Effector memory CD4-positive, alpha-beta T cell (primary cell): ENCODE measurements at regions not wholly inside any gene's neighbourhood (a gene's known extent, or its start where the extent isn't known, plus 50 kb on each side); places are given as distances from the start of the nearest gene placed in this dataset.

Source experiments
- DNase-seq, 3 donors: peaks; one replicate each; pipeline ENCODE4 v3.0.0-alpha.2; 2020
- H3K27ac ChIP-seq: 2 replicates; pipeline ENCODE4 v1.7.0; 2013; ENCODE audit warnings: mild to moderate bottlenecking, low read length, moderate library complexity; ENCODE audit not compliant: insufficient read depth, poor library complexity, severe bottlenecking
- H3K27me3 ChIP-seq: replicated peaks from 2 replicates; pipeline ENCODE4 v1.7.0; 2013; ENCODE audit warnings: mild to moderate bottlenecking, low read length; ENCODE audit not compliant: insufficient read depth, control insufficient read depth, poor library complexity, severe bottlenecking
- H3K36me3 ChIP-seq: 2 replicates; pipeline ENCODE4 v1.7.0; 2013; ENCODE audit warnings: mild to moderate bottlenecking, low read length, moderate library complexity; ENCODE audit not compliant: control insufficient read depth, insufficient read depth
- H3K4me1 ChIP-seq: 2 replicates; pipeline ENCODE4 v1.7.0; 2013; ENCODE audit warnings: low read length, mild to moderate bottlenecking; ENCODE audit not compliant: control insufficient read depth, insufficient read depth, poor library complexity, severe bottlenecking
- H3K4me3 ChIP-seq: 2 replicates; pipeline ENCODE4 v1.7.0; 2013; ENCODE audit warnings: low read length, low read depth, mild to moderate bottlenecking; ENCODE audit not compliant: insufficient read depth, poor library complexity, severe bottlenecking
- H3K9me3 ChIP-seq: 2 replicates; pipeline ENCODE4 v1.7.0; 2013; ENCODE audit warnings: mild to moderate bottlenecking, low read length, moderate library complexity; ENCODE audit not compliant: control insufficient read depth

DNA sequence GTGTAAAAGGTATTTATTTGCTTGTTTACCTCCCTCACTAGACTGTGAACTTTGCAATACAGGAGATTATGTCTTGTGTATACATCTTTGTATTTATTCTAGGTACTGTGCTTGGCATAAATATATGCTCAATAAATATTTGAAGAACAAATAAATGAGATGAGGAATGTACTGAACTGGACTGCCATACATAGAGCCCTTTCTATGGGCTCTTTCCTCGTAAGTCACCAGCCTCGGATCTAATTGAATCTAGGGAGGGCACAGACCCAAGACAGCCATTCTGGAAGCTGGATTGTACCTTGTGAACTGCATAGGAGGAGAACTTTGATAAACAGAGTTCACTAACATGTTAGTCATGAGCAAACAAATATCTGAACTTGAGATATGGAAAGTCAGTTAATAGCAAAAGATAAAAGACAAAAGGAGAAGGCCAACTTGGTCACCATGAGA lies 503.9 kb downstream of the INSC start:
- Histone ChIP-seq H3K4me1 (no peaks in the 10 kb centered on the region), H3K4me3 (no peak overlapping the region), H3K36me3 (no peaks in the 10 kb centered on the region), H3K27ac (no peak overlapping the region), H3K9me3 (no peaks in the 10 kb centered on the region), H3K27me3 (no peaks in the 10 kb centered on the region)
- DNase-seq = no peak

DNA sequence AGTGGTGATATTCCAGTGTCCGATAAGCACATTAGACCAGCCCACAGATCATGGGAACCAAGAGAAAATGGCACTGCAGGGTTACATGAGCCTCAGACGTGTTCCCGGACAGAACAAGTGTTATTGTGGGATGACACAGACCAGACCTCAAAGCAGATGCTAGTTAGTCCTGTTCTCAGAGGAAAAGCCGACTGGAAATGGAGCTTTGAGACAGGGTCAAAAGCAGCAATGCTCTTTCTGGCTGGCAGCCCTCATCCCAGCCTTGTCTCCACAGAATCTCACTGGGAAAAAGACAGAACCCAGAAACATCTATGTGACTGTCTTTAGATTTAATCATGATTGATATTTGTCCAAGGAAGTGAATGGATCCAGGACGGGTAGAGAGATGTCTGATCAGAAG lies 506.8 kb downstream of the INSC start:
- DNase-seq = no peak
- no peak overlapping the region for H3K27ac ChIP-seq
- no peaks in the 10 kb centered on the region for H3K36me3 ChIP-seq
- H3K4me3 ChIP-seq = no peak overlapping the region
- no peaks in the 10 kb centered on the region for H3K27me3 ChIP-seq
- no peaks in the 10 kb centered on the region for H3K4me1 ChIP-seq
- H3K9me3 ChIP-seq = no peaks in the 10 kb centered on the region

DNA sequence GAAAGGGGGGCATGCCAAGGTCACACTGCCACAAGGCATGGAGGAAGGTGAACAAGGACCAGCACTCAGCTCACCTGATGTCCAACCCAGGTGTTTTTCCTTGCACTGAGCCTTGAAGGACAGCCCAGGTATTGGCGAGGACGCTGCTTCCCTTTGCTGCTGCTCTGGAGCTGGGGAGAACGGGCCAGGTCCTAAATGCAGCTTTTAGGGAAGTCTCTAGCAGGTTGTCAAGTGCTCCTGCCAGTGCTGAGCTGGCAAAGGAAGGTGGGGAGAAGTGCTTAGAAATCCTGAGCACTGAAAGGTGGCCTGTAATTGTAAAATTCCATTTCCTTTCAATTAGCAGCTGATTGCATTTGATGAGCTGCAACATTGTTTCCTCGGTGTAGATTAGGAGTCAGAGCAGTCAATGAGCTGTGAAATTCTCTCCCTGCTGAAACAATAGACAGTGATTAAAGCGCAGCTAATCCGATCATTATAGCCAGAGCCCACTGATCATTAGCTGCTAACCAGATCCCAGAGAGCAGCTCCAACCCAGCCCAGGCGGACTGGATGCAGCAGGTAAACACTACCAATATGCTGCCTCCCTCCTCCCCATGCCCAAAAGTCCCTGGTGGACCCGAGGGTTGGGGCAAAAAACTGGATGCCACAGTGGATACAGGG lies 507.6 kb downstream of the INSC start:
- Histone ChIP-seq H3K36me3 (no peaks in the 10 kb centered on the region), H3K4me3 (no peak overlapping the region), H3K27me3 (no peaks in the 10 kb centered on the region), H3K9me3 (no peaks in the 10 kb centered on the region), H3K4me1 (no peaks in the 10 kb centered on the region), H3K27ac (no peak overlapping the region)
- DNase-seq = no peak

DNA sequence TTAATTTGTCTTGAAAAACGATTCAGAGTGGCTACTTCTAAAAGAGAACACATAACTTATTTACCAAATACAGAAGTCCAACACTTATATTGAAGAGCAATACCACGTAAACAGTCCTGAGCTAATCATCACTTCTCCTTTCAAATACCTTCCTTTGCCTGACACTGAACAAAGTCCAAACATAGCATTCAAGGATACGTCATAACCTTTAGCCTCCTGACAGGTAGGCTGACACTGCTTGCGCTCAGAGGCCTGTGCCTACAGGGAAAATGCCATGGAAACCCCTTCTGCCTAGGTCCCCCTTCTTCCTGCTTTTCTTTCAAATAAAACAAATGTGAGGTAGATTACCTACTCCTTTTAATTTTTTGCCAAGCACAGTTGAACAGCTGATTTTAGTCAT lies 510.0 kb downstream of the INSC start:
- H3K27me3 ChIP-seq = no peaks in the 10 kb centered on the region
- no peaks in the 10 kb centered on the region for H3K9me3 ChIP-seq

DNA sequence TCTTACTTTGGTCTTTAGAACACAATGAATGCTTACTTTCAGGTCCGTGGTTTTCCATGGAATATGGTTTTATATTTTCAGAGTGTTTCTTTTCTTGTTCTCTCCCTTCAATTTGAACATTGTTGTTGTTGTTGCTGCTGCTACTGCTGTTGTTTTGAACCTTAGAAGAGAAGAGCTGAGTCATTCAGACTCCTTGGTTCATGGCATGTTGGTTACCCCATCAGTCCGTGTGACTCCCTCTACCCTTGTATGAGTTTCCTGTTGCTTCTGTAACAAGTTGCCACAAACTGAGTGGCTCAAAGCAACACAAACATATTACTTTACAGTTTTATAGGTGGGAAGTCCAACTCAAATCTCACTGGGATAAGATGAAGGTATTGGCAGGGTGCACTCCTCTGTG lies 511.0 kb downstream of the INSC start:
- no peaks in the 10 kb centered on the region for H3K36me3 ChIP-seq

More for the DNA sequence above, 510.0 kb downstream of the INSC start:
- H3K36me3 ChIP-seq = no peaks in the 10 kb centered on the region
- no peak overlapping the region for H3K4me3 ChIP-seq
- no peak overlapping the region for H3K27ac ChIP-seq
- H3K4me1 ChIP-seq = no peaks in the 10 kb centered on the region
- no peak for DNase-seq

DNA sequence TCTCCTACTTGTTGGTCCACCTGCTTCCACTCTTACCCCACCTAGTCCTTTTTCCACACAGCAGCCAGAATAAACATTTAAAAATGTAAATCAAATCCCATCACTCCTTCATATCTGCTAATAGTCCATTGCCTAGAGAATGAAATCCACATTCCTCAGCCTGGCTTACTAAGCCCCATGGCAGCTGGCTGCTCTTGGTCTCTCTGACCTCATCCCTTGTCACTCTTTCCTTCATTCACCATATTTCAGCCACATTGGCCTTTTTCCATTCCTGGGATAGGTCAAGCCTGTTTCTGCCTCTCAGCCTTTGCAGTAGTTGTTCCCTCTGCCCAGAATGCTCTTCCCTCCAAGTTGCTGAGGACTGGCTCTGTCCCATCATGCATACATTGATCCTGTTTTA lies 512.8 kb downstream of the INSC start:
- DNase-seq = no peak
- Histone ChIP-seq H3K36me3 (no peaks in the 10 kb centered on the region), H3K27ac (no peak overlapping the region), H3K27me3 (no peaks in the 10 kb centered on the region), H3K9me3 (no peaks in the 10 kb centered on the region), H3K4me3 (no peak overlapping the region), H3K4me1 (no peaks in the 10 kb centered on the region)

More for the DNA sequence above, 511.0 kb downstream of the INSC start:
- H3K27me3 ChIP-seq = no peaks in the 10 kb centered on the region
- no peaks in the 10 kb centered on the region for H3K4me1 ChIP-seq
- H3K4me3 ChIP-seq = no peak overlapping the region
- no peaks in the 10 kb centered on the region for H3K9me3 ChIP-seq
- no peak overlapping the region for H3K27ac ChIP-seq
- no peak for DNase-seq

DNA sequence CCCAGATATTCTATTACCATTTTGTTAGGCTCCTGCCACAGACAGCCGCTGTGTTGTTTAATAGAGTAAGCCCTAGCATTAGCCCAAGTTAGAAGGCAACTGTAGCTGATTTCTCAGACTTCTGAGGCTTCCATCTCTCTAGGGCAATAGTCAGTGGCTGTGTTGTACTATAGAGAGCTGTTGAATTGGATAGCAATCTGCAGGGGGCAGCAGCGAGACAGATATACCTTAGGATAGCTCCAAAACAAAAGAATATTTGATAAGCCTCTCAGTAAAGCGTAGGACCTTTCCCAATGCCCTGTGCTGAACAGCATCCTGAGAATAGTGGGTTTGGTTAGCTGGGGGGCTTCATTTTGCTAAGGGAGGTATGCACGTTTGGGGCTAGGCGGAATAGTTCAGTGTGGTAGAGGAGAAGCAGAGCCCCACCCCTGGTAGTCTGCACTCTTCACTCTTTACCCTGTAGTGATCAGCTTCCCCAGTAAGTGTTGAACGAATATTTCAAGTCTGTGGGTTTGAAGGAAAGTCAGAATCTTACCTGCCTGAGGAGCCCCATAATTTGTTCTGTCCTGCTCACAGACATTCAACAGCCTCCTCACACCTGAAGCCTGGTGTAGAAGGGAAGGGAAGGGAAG lies 515.1 kb downstream of the INSC start:
- no peak overlapping the region for H3K4me3 ChIP-seq
- no peak overlapping the region for H3K27ac ChIP-seq
- H3K4me1 ChIP-seq = no peaks in the 10 kb centered on the region
- H3K36me3 ChIP-seq = no peaks in the 10 kb centered on the region
- no peak for DNase-seq
- no peaks in the 10 kb centered on the region for H3K27me3 ChIP-seq
- H3K9me3 ChIP-seq = no peaks in the 10 kb centered on the region

DNA sequence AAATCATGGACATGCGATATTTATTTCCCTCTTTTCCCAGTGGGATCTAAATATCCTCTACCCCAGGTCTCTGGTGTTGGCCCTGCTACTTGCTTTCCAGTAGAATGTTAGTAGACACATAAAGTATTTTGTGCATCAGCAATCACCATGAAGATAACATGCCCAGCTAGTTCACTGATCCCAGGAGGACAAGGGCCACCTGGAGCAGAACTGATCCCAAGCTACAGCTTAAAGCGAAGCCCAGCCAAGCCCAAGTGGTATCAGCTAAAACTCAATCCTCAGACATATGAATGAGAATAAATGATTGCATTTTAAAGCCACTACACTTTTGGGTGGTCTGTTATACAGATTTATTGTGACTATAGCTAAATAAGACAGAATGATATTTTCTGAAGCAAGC lies 516.2 kb downstream of the INSC start:
- H3K4me1 ChIP-seq = no peaks in the 10 kb centered on the region
- no peaks in the 10 kb centered on the region for H3K36me3 ChIP-seq
- no peaks in the 10 kb centered on the region for H3K9me3 ChIP-seq
- H3K27me3 ChIP-seq = no peaks in the 10 kb centered on the region
- no peak overlapping the region for H3K4me3 ChIP-seq
- no peak for DNase-seq
- no peak overlapping the region for H3K27ac ChIP-seq

DNA sequence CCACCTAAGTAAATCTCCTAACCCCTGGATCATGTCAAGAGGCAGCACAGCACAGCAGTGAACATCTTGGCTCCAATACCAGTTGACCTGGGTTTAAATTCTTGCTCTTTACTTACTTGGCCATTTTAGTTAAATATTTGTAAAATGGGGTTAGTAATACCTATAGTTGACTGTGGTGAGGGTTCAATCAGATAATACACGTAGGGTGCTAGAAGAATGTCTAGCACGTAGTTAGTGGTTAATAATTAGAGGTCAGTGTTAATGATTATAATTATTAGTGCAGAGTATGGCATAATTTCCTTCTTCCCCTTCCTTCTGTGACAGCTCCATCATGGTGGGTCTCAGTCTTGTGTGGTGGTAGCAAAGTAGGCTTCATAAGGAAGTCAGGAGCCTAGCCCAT lies 520.8 kb downstream of the INSC start:
- no peak overlapping the region for H3K27ac ChIP-seq
- DNase-seq = no peak

DNA sequence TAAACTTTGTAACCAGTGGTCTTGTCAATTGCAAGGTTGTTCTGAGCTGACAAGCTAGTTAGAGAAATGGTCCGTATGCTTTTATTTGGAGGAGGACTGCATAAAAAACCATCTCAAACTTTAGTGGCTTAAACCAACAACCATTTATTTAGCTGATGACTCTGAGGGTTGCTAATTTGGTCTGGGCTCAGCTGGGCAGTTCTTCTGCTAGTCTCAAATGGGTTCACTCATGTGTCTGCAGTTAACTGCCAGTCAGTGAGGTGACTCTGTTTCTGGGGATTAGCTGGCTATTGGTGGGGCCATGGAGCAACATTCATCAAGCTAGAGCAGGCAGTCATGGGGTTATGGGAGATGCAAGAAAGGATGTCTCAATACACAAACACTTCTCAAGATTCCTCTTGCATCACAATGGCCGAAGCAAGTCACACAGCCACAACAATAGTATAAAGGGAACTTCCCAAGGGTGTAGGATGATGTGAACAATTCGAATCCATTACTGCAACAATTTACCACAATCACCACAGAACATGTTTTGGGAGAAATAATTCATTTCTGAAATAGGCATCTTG lies 521.9 kb downstream of the INSC start:
- no peaks in the 10 kb centered on the region for H3K27me3 ChIP-seq
- no peak overlapping the region for H3K27ac ChIP-seq
- no peaks in the 10 kb centered on the region for H3K9me3 ChIP-seq
- no peaks in the 10 kb centered on the region for H3K36me3 ChIP-seq
- no peak overlapping the region for H3K4me3 ChIP-seq
- no peak for DNase-seq
- no peaks in the 10 kb centered on the region for H3K4me1 ChIP-seq

More for the DNA sequence above, 520.8 kb downstream of the INSC start:
- H3K36me3 ChIP-seq = no peaks in the 10 kb centered on the region
- no peak overlapping the region for H3K4me3 ChIP-seq
- no peaks in the 10 kb centered on the region for H3K4me1 ChIP-seq
- H3K9me3 ChIP-seq = no peaks in the 10 kb centered on the region
- no peaks in the 10 kb centered on the region for H3K27me3 ChIP-seq
